Fibroblast of skin of right quadriceps (primary cell): ENCODE measurements at regions not wholly inside any gene's neighbourhood (a gene's known extent, or its start where the extent isn't known, plus 50 kb on each side); places are given as distances from the start of the nearest gene placed in this dataset.
A peak's percentile ranks its signal among the peaks of the same experiment; 100 is the strongest.

Experiments
- DNase-seq: peaks from one replicate; pipeline ENCODE4 v3.0.0-alpha.2; 2013

DNA sequence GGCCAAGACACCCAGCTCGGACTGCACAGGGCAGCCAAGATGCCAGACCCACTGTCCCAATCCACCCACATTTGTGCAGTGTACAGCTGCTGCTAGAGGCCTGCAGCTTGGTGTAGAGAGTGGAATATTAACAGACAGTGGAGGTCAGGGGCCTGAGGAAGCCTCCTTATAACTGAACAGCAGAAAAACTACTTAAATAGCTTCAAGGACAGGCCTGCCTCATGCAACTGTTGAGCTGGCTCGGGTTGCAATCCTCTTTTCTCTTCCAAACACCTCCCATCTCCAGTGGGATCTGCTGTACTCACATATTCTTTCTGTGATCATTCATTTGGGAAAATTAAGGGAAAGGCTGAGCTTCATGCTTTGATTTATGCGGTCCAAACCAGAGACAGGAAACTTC is 1043.2 kb upstream of the TMEM132C start:
- peak; percentile 17 for DNase-seq

DNA sequence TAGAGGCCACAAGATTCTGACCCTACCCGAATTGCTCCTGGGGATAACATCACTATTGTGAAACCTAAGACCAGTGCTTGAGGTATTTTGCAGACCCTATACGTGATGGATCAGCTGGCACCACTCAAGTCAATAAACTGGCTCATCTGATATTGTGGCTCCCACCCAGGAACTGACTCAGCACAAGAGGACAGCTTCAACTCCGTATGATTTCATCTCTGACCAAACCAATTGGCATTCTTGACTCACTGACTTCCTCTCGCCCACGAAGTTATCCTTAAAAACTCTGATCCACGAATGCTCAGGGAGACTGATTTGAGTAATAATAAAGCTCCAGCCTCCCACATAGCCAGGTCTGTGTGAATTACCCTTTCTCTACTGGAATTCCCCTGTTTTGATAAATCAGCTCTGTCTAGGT is 1036.1 kb upstream of the TMEM132C start:
- peak; percentile 97 for DNase-seq

DNA sequence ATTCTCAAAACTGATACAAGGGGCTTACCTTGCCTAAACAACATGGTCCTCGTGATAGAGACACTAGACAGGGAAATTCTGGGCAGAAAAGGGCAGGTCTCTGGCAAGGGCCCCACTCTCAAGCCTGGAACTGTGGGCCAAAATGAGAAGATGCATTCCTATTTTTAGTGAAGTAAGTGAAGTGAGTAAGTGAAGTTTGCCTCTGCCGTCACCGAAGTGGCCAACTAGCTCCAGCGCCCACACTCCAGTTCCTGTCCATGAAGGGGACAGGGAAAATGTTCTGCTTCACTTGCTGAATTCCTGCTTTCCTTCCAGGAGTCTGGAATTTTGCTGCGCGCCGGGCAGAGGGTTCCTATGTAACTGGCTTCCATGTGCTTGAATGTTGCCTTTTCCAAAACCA is 1035.6 kb upstream of the TMEM132C start:
- peak; percentile 2 for DNase-seq

DNA sequence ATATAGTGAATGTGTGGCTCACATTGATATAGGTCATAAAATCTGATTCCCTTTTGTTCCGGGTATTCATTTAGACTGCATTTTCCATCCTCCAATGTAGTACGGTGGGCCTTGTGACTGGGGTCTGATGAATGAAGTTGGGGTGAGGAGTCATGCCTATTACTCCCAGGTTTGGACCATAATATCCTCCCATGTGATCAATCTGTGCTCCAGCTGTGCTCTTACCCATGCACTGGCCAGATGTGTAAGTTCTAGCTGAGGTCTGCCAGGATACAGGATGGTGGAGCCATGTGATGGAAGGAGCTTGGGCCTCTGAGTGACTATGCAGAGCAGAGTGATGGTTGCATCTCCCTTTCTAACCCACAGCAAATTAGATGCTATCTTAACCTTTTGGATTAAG is 1034.0 kb upstream of the TMEM132C start:
- DNase-seq: no peak

DNA sequence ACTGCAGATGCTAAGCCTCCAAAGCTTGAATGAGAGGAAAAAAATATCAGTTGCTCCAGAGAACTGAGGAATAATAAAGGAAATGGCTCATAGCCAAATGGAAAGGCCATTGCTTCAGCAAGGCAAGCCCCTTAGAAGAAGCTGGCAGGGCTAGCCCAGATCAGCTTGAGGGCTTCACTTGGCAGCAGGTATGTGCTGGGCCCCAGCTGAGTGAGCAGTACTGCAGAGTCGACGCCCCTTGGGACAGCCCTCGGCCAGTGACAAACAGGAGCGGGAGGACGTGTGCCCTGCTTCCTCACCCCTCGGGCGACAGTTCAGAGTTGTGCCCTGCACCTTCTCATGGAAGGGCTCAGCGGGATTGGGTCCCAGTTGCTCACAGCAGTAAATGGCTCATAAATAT is 1031.2 kb upstream of the TMEM132C start:
- DNase-seq: no peak

DNA sequence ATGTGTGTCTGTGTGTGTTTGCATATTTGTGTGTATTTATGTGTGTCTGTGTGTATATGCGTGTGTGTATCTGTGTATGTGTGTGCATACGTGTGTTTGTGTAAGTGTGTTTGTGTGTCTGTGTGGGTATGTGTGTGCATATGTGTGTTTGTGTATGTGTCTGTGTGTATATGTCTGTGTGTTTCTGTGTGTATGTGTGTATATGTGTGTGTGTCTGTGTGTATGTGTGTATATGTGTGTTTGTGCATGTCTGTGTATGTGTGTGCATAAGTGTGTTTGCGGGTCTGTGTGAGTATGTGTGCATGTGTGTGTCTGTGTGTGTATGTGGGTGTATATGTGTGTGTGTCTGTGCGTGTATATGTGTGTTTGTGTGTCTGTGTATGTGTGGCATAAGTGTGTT is 1030.5 kb upstream of the TMEM132C start:
- no peak for DNase-seq

DNA sequence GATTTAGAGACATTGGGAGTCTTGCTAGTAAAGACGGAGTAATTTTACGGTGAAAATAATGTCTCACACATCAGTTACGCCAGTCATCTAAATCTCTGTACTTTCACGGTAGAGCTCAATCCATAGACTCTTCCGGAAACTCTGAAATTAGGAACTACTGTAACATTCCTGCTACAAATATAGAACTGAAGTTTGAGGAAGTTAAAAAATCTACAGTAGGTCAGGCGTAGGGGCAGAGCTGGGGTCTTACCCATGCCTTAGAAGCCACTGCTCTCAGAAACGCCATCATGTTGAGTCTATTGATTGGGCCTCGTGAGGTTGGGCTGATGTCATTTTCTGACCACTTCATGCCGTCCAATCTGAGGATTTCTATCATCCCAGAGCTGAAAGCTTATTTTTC is 1029.8 kb upstream of the TMEM132C start:
- DNase-seq: no peak

DNA sequence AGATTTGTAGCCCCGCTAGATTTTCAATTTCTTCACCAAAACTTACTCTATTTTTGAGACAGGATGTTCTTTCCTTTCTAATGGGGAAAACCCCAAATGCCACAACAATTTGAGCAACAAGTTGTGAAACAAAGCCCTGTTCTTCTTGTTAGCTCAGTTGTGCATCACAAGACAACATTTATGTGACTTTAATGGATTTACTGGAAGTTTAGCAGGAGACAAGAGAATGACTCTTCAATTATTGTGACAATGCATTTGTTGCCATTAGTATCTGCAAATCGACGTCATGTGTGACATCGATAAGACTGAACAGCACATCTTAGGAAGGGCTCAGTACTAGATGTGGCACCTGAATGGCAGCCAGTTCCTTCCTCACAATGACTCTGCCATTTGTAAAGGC is 1028.9 kb upstream of the TMEM132C start:
- DNase-seq: no peak

DNA sequence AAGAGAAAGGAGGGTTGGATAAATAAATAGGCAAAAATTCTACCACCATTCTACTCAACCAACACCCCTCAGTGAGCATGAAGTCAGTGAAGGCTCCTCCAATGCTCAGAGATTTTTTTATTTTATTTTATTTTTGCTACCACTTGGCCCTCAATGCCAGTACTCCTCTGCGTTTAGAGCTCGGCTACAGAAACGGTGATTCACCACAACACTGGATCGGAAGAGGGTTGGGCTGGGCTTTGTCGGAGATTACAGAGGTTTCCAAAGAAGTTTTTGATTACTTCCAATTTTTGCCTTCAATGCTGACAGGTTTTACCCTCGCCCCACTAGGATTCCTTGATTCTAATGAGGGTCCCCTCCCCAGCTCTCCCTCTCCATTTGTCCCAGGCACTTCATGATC is 1027.2 kb upstream of the TMEM132C start:
- no peak for DNase-seq

DNA sequence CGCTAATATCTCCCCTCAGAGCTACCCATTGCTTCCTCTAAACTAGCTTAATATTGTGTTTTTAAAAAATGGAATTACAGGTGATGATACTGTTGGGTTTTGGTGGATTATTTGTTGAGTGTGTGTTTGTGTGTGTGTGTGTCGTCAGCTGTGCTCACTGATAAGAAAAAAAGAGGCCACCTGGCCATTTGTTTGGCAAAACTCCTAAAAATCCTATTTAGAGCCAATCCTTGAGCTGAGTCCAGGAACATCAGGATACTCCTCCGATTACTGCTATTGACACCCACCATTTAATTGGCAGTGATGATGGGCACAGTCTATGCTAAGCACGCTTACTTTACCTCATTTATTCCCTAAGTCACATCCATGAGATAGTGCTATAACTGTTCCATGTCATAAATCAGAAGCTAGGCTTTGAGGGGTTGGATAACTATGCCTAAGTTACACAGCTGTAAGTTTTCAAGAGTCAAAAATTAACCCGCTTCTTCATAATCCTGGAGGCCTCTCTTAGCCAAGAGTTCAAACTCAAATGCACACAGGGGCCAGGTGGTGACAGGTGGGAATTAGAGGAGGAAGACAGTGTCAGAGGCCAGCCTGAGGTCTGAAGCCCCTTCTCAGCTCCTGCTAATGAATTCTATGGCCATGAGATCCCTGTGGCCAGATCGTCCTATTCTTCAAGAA is 1026.6 kb upstream of the TMEM132C start:
- DNase-seq: no peak

DNA sequence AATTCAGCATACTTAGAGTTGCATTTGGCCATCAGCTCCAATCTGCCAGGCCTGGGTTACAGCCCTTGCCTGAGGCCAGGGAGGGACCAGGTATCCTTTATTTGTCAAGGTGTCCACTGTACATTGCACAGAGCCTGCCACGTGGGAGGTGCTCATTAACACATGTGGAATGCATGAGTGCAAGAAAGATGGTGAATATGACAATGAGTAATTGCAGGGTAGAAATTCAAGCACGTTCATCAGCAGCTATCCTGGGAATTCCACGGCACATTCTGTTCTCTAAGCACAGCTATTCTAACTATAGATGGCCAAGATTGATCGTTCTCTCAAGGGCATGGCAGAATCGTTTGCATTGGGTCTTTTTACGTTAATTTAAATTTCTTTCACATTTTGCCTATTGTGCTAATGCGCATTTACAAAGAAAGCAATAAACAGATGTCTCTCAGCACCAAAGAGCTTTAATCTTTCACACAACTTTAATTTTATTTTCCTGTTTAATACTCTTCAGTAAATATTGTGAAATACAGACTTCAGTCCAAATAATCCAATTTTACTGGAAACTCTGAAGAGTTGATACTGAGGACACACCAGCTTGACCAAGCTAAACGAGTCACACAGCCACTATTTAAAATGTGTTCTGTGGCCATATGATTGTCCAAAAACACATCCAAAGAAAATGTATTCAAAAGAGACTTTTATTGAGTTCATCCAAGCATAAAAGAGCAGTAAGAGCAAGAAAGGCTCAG is 1025.7 kb upstream of the TMEM132C start:
- DNase-seq: peak; percentile 46

DNA sequence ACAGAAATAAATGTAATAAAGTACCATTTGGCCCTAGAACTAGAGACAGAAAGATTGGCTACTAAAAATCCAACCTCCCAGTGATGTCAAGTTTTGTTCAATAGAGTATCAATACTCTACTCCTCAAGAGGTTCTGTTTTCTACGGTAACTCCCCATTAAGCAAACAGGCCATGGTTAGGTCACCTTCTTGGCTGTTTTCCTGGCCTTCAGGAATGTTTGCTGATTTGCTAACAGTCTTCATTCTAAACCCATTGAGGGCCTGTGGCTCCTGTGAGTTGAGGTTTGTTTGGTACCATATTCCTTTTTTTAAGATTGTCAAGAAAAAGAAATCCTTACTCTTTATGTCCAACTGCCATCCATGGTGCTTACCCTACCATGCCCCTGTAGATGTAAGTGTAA is 1022.0 kb upstream of the TMEM132C start:
- DNase-seq: no peak

DNA sequence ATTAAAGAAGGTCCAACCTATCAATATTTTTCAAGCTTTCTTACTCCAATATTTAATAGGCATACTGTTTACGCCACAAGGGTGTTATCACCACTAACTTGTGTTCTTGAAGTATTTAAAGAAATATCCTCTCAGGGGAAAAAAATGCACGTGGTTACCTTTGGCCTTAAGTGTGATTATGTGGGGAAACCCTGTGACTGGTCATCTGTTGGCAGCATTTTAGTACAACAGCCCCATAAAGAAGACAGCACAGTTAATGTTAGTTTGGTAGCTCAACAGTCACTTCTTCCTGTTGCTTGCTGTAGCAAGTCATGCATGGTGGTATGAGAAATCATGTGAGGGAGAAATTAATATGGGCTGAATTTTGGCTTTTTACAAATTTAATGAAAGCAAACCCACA is 1021.5 kb upstream of the TMEM132C start:
- peak; percentile 29 for DNase-seq

DNA sequence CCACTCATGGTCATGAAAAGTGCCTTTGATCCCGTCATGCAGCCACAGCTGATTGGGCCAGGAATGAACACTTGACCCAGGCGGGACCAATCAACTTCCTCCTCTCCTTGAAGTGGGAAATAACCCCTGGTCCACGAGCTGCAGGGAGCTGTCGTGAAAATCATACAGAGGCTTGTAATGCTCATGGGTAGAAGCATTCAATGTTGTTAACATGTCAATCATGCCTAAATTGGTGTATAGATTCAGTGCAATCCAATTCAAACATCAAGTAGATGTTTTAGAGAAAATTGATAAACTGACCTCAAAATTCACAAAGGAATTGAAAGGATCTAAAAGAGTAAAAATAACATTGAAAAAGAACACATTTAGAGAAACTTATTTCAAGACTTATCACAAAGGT is 1019.0 kb upstream of the TMEM132C start:
- DNase-seq: no peak

DNA sequence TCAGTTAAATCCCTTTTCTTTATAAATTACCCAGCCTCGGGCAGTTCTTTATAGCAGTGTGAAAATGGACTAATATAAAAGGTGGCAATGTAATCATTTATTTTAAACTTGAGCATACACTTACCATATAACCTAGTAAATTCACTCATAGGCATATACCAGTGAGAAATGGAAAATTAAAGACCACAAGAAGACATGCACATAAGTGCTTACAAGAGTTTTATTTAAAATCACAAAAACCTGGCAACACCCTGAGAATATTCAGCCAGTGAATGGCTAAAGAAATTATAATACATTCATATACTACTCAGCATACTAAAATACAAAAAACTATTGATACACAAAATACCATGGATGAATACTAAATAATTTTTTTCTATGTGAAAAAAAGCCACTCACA is 1017.5 kb upstream of the TMEM132C start:
- DNase-seq: no peak

DNA sequence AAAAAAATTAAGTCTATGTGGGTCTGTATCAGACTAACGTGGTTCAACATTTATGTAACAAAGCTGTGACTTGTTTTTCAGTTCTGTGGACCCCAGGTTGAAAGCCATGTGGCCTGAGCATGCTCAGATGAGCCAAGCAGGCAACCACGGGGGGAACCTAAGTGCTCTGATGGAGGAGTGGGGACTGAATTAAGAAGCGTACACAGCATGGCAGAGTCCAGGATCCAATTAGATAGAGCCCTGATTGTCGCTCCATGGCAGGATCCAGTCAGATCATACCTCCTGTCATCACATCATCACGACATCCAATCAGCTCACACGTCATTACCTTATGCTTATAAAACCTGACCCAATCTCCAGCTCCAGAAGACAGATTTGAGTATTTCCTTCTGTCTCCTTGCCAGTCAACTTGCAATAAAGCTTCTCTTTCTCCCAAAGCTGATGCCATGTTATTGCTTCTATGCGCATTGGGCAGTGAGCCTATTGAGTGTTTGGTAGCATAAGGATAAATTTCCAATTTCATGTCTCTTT is 1013.1 kb upstream of the TMEM132C start:
- DNase-seq: no peak

DNA sequence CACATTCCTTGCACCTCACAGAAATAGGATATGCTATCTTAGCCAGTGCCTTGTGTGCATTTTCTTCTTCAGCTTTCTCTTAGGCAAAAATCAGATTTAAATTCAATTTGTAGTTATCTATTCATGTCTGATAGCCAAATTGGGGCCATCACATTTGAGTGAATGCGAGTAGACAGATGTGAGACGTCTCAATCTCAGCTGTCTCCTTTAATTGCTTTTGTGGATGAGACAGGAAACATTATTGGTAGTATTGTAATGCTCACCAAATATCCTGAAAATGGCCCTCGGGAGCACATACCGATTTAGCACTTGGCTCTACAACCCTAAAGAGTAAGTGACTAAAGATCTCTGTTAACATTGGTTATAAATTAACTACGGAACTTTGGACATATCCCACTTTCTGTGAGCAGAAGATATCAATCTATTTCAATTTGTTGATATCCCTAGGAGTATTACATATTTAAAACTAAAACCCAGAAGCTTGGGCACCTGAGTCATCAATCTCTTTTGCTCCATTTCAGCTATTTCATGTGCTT is 1012.5 kb upstream of the TMEM132C start:
- DNase-seq: no peak

DNA sequence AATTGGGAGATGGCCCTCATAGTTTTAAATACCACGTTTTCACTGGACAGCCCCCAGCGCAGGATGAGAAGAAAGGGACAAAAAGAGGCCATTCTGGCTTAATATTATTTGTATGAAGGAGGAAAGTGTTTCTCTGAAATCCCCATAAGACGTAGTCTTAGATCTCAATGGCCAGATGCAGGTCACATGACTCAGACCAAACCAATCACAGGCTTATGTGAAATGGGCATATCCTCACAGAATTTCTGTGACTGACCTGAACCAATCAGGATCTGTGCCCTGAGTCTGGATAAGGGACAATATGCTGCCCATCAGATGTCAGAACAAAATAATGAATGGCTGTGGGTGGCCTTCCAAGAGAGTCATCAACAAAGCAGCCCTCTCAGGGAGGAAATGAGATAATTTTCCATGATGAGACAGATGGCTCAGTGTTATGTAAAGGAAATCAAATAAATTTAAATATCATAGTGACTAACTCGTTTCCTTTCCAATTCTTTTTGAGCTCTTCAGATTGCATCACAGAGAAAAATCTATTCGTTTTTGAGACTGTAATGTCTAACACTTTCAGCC is 1009.5 kb upstream of the TMEM132C start:
- peak; percentile 69 for DNase-seq

DNA sequence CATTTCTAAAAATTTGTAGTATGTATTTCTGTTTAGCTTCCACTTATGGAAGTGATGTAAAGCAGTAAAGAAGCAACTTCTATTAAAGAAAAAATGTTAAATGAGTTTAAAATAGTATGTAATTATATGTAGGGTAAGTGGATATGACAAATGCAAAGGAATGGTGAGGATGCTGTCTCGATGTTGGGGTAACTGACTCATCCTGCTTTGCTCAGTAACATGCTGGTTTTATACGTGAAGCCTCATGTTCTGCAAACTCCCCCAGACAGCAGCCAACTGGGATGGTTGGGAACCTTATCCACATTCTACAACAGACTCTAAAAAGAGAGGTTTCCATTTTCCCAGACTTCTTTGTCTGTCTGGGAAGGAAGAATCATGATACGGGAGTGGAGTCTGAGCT is 1006.4 kb upstream of the TMEM132C start:
- DNase-seq: peak; percentile 89

DNA sequence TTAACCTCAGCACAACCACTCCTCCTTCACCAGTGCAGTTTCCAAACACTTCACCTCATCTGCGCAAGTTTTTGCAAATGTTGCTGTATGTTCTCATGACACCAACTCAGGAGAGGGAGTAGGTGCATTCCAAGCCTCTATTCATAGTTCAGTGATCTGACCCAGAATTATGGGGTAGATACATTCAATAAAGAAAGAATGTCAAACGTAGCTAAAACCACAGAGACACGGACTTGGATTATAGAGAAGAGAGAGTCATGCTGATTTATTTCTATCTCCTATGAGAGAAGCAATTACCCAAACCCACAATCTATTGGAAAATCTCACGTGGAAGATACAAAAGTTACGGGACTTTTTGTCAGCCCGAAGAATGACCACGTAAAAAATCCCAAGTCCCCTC is 1006.0 kb upstream of the TMEM132C start:
- DNase-seq: peak; percentile 85

DNA sequence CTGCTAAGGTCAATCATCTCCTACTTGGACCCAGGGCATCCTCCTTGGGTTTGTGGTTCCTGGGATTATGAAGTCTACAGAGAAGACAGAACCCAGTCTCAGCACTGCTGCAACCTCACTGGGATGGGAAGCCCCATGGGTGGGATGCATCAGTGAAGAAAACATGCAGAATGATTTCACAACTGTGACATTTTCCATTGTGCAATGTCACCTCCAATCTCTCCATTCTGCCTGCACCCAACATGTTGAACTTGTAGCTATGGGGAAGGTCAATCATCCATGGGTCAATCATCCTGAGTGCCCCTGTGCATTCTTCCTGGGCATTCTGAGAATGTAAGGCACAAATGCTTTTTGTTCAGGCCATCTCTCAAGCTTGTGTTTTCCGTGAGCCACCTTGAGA is 1004.4 kb upstream of the TMEM132C start:
- no peak for DNase-seq

DNA sequence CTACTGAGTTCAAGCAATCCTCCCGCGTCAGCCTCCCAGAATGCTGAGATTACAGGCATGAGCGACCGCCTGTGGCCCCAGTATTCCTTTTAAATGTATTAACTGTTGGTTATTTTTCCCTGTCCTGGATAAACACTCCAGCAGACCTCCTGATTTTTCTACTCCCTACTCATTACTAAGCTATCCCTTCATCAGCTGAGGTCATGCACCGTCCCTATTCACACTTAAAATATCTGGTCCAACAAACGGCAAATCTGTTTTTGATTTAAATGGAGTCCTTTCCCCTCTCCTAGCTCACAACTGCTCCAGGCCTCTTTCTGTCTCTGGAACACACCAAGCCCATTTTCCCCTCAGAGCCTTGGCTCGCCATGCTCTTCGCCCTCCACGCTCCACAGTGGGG is 1003.3 kb upstream of the TMEM132C start:
- DNase-seq: peak; percentile 53

DNA sequence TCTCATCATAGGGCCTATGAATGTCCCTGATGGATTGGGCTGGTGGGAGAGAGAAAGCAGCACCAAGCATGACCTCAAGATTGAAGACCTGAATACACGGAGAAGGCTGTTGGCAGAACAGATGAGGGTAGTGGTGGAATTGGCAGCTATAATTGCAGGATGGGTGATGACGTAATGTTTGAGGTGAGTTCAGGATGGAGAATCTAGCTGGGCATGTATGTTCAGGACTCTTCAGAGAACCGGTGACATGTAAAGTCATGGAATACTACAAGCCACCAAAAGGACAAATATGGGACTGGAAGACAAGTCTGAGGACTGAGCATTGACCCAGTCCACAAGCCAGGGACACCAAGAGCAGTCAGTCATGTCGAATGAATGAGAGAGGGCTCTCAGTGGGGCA is 999.8 kb upstream of the TMEM132C start:
- DNase-seq: no peak

DNA sequence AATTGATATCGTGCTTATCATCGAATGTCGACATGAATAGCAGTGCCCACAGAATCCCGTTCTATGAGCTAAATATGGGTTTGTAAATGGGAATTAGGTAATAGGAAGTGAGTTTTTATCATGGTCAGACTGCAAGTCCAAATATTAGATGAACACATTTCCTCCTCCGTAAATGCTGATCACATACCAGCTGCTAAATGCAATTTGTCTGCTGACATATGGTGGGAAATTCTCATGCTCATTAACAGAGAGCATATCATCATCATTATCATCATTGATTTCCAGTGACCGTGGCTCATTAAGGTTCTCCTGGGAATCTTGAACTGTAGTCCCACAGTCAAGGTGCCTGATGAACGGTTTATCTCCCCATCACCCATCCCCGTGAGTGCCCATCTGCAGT is 998.8 kb upstream of the TMEM132C start:
- no peak for DNase-seq
